H7 (cell line): ENCODE measurements at regions not wholly inside any gene's neighbourhood (a gene's known extent, or its start where the extent isn't known, plus 50 kb on each side); places are given as distances from the start of the nearest gene placed in this dataset.

Experiments
- DNase-seq: peaks from one replicate; pipeline ENCODE4 v3.0.0; 2012
- H3K27me3 ChIP-seq: 2 replicates; pipeline ENCODE4 v1.6.0; 2011; ENCODE audit warnings: mild to moderate bottlenecking, low read length; ENCODE audit not compliant: control insufficient read depth, insufficient read depth
- H3K36me3 ChIP-seq: replicated peaks from 2 replicates; pipeline ENCODE4 v1.5.1; 2011; ENCODE audit warnings: low read length; ENCODE audit not compliant: control insufficient read depth, insufficient read depth
- H3K4me3 ChIP-seq: 2 replicates; pipeline ENCODE4 v1.5.1; 2011; ENCODE audit warnings: low read depth, mild to moderate bottlenecking, control low read depth, low read length, moderate library complexity; ENCODE audit not compliant: insufficient read depth

GRCh38 chr17:51510940-51511339 is 250.6 kb downstream of the UTP18 start:
- Histone ChIP-seq H3K4me3 (no peak overlapping the region), H3K36me3 (no peaks in the 10 kb centered on the region), H3K27me3 (no peaks in the 10 kb centered on the region)
- no peak for DNase-seq

GRCh38 chr17:51512220-51512907 is 252.0 kb downstream of the UTP18 start:
- DNase-seq = no peak
- Histone ChIP-seq H3K4me3 (no peak overlapping the region), H3K36me3 (no peaks in the 10 kb centered on the region), H3K27me3 (no peaks in the 10 kb centered on the region)

GRCh38 chr17:51516924-51517323 is 256.6 kb downstream of the UTP18 start:
- no peaks in the 10 kb centered on the region for H3K27me3 ChIP-seq

GRCh38 chr17:51524524-51524923 is 264.2 kb downstream of the UTP18 start:
- no peak for DNase-seq
- H3K36me3 ChIP-seq = no peaks in the 10 kb centered on the region
- no peaks in the 10 kb centered on the region for H3K27me3 ChIP-seq
- no peak overlapping the region for H3K4me3 ChIP-seq

More at GRCh38 chr17:51516924-51517323, 256.6 kb downstream of the UTP18 start:
- no peaks in the 10 kb centered on the region for H3K36me3 ChIP-seq
- DNase-seq = no peak
- no peak overlapping the region for H3K4me3 ChIP-seq

GRCh38 chr17:51526507-51526906 is 266.2 kb downstream of the UTP18 start:
- Histone ChIP-seq H3K4me3 (no peak overlapping the region), H3K36me3 (no peaks in the 10 kb centered on the region), H3K27me3 (no peaks in the 10 kb centered on the region)
- DNase-seq = no peak

- no peaks in the 10 kb centered on the region for H3K27me3 ChIP-seq
- no peaks in the 10 kb centered on the region for H3K36me3 ChIP-seq
- H3K4me3 ChIP-seq = no peak overlapping the region
- no peak for DNase-seq
Observed at GRCh38 chr17:51527225-51527982, 267.1 kb downstream of the UTP18 start.

- Histone ChIP-seq H3K4me3 (no peak overlapping the region), H3K27me3 (no peaks in the 10 kb centered on the region), H3K36me3 (no peaks in the 10 kb centered on the region)
- no peak for DNase-seq
Observed at GRCh38 chr17:51528111-51528510, 267.8 kb downstream of the UTP18 start.

- DNase-seq = no peak
- Histone ChIP-seq H3K36me3 (no peaks in the 10 kb centered on the region), H3K4me3 (no peak overlapping the region), H3K27me3 (no peaks in the 10 kb centered on the region)
Observed at GRCh38 chr17:51533219-51533618, 272.9 kb downstream of the UTP18 start.

- no peaks in the 10 kb centered on the region for H3K36me3 ChIP-seq
- no peaks in the 10 kb centered on the region for H3K27me3 ChIP-seq
- no peak for DNase-seq
- H3K4me3 ChIP-seq = no peak overlapping the region
Observed at GRCh38 chr17:51533821-51534220, 273.5 kb downstream of the UTP18 start.

- Histone ChIP-seq H3K36me3 (no peaks in the 10 kb centered on the region), H3K4me3 (no peak overlapping the region), H3K27me3 (no peaks in the 10 kb centered on the region)
- DNase-seq = no peak
Observed at GRCh38 chr17:51536627-51537026, 276.3 kb downstream of the UTP18 start.

- H3K27me3 ChIP-seq = no peaks in the 10 kb centered on the region
- DNase-seq = no peak
Observed at GRCh38 chr17:51537996-51538550, 277.7 kb downstream of the UTP18 start.

GRCh38 chr17:51540151-51540550 is 279.8 kb downstream of the UTP18 start:
- Histone ChIP-seq H3K27me3 (no peaks in the 10 kb centered on the region), H3K36me3 (no peaks in the 10 kb centered on the region), H3K4me3 (no peak overlapping the region)
- no peak for DNase-seq

More at GRCh38 chr17:51537996-51538550, 277.7 kb downstream of the UTP18 start:
- Histone ChIP-seq H3K4me3 (no peak overlapping the region), H3K36me3 (no peaks in the 10 kb centered on the region)

GRCh38 chr17:51541215-51541614 is 280.9 kb downstream of the UTP18 start:
- Histone ChIP-seq H3K36me3 (no peaks in the 10 kb centered on the region), H3K27me3 (no peaks in the 10 kb centered on the region), H3K4me3 (no peak overlapping the region)
- no peak for DNase-seq

- no peaks in the 10 kb centered on the region for H3K36me3 ChIP-seq
- no peaks in the 10 kb centered on the region for H3K27me3 ChIP-seq
- DNase-seq = no peak
- no peak overlapping the region for H3K4me3 ChIP-seq
Observed at GRCh38 chr17:51546114-51546513, 285.8 kb downstream of the UTP18 start.

GRCh38 chr17:51548125-51548524 is 287.8 kb downstream of the UTP18 start:
- no peak for DNase-seq
- H3K36me3 ChIP-seq = no peaks in the 10 kb centered on the region
- no peak overlapping the region for H3K4me3 ChIP-seq
- H3K27me3 ChIP-seq = no peaks in the 10 kb centered on the region
